Kidney epithelial cell (primary cell): ENCODE measurements at regions not wholly inside any gene's neighbourhood (a gene's known extent, or its start where the extent isn't known, plus 50 kb on each side); places are given as distances from the start of the nearest gene placed in this dataset.

Source experiments
- DNase-seq: peaks from one replicate; pipeline ENCODE4 v3.0.0-alpha.2; 2010; ENCODE audit warnings: low read depth
- H3K27me3 ChIP-seq: 2 replicates; pipeline ENCODE4 v1.6.0; 2011; ENCODE audit warnings: low read length; ENCODE audit not compliant: control insufficient read depth, insufficient read depth
- H3K36me3 ChIP-seq: 2 replicates; pipeline ENCODE4 v1.5.1; 2011; ENCODE audit warnings: low read length; ENCODE audit not compliant: control insufficient read depth, insufficient read depth
- H3K4me3 ChIP-seq: 2 replicates; pipeline ENCODE4 v1.5.1; 2011; ENCODE audit warnings: low read depth, mild to moderate bottlenecking, control low read depth, low read length
- TF ChIP-seq, protein P1 (sequence below): IDR thresholded peaks from 2 replicates; pipeline ENCODE4 v1.5.1; 2011; ENCODE audit warnings: mild to moderate bottlenecking, moderate library complexity, low read length, control low read depth, inconsistent platforms; ENCODE audit not compliant: insufficient read depth, poor library complexity, severe bottlenecking

GRCh38 chr21:28602546-28602945 lies 390.1 kb downstream of the LTN1 start:
- TF ChIP-seq, protein P1, sequence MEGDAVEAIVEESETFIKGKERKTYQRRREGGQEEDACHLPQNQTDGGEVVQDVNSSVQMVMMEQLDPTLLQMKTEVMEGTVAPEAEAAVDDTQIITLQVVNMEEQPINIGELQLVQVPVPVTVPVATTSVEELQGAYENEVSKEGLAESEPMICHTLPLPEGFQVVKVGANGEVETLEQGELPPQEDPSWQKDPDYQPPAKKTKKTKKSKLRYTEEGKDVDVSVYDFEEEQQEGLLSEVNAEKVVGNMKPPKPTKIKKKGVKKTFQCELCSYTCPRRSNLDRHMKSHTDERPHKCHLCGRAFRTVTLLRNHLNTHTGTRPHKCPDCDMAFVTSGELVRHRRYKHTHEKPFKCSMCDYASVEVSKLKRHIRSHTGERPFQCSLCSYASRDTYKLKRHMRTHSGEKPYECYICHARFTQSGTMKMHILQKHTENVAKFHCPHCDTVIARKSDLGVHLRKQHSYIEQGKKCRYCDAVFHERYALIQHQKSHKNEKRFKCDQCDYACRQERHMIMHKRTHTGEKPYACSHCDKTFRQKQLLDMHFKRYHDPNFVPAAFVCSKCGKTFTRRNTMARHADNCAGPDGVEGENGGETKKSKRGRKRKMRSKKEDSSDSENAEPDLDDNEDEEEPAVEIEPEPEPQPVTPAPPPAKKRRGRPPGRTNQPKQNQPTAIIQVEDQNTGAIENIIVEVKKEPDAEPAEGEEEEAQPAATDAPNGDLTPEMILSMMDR = no peak
- DNase-seq = no peak
- H3K27me3 ChIP-seq = no peaks in the 10 kb centered on the region
- H3K4me3 ChIP-seq = no peak overlapping the region
- H3K36me3 ChIP-seq = no peaks in the 10 kb centered on the region

DNA sequence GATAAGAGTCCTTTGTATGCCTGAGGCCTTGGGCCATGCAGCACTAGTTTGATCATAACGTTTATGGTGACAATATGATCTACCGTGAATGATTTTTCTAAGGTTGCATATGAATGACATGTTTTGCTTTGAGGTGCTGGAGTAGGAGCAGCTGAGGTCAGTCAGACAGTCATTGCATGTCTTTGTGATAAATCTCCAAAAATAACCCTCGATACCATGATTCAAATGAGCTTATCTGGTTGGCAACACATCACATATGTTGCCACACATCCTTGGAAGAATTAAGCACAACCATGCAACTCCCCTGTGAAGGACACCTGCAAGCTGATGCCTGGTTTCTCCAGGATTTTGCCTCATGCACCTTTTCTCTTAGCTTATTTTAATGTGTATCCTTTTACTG lies 394.5 kb downstream of the LTN1 start:
- H3K36me3 ChIP-seq = no peaks in the 10 kb centered on the region
- TF ChIP-seq, protein P1 = no peak
- no peak overlapping the region for H3K4me3 ChIP-seq
- no peak for DNase-seq
- no peaks in the 10 kb centered on the region for H3K27me3 ChIP-seq

- Histone ChIP-seq H3K36me3 (no peaks in the 10 kb centered on the region), H3K27me3 (no peaks in the 10 kb centered on the region), H3K4me3 (no peak overlapping the region)
- TF ChIP-seq, protein P1 = no peak
- DNase-seq = no peak
These were observed 400.3 kb downstream of the LTN1 start for GRCh38 chr21:28592205-28592865.

GRCh38 chr21:28590676-28591075 lies 402.0 kb downstream of the LTN1 start:
- no peak overlapping the region for H3K4me3 ChIP-seq
- DNase-seq = no peak
- H3K27me3 ChIP-seq = no peaks in the 10 kb centered on the region
- TF ChIP-seq, protein P1 = no peak
- no peaks in the 10 kb centered on the region for H3K36me3 ChIP-seq

GRCh38 chr21:28590026-28590425 lies 402.7 kb downstream of the LTN1 start:
- H3K27me3 ChIP-seq = no peaks in the 10 kb centered on the region
- TF ChIP-seq, protein P1 = no peak
- H3K36me3 ChIP-seq = no peaks in the 10 kb centered on the region
- no peak overlapping the region for H3K4me3 ChIP-seq
- no peak for DNase-seq

DNA sequence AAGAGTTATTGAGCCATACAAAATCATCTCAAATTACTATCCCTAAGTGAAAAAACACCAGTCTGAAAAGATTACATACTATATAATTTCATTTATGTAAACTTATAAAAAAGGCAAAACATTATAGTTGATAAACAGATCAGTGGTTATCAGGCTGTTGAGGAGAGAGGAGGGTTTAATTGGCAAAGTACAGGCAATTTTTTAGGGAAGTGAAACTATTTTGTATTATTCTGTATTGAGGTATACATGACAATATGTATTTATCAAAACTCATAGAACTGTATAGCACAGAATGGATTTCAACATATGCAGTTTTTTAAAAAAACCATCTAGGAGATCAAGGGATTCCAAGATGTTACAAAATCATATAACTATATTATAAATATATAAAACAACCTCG lies 403.7 kb downstream of the LTN1 start:
- Histone ChIP-seq H3K27me3 (no peaks in the 10 kb centered on the region), H3K36me3 (no peaks in the 10 kb centered on the region), H3K4me3 (no peak overlapping the region)
- DNase-seq = no peak
- TF ChIP-seq, protein P1 = no peak
